GM21825 (cell line): ENCODE measurements at regions not wholly inside any gene's neighbourhood (a gene's known extent, or its start where the extent isn't known, plus 50 kb on each side); places are given as distances from the start of the nearest gene placed in this dataset.
"Not testable (repeated sequence)": the region's sequence is repeated elsewhere in the genome, so short reads cannot be mapped to it uniquely, and the experiment has no call there.

Source experiments
- ATAC-seq: cut with Tn5 transposase; IDR thresholded peaks from one replicate; pipeline ENCODE4 v1.9.1; 2021; ENCODE audit warnings: mild to moderate bottlenecking, moderate library complexity; ENCODE audit not compliant: unreplicated experiment

GRCh38 chr9:34796924-34797323 is 87.0 kb upstream of the CCL21 start:
- ATAC-seq, result no peak

GRCh38 chr9:34793428-34793827 is 83.5 kb upstream of the CCL21 start:
- no peak for ATAC-seq

- ATAC-seq, result no peak
These were observed 74.1 kb upstream of the CCL21 start for GRCh38 chr9:34783951-34784487.

GRCh38 chr9:34782372-34782771 is 72.4 kb upstream of the CCL21 start:
- ATAC-seq, result no peak

- no peak for ATAC-seq
These were observed 67.7 kb upstream of the CCL21 start for GRCh38 chr9:34777666-34778065.

- ATAC-seq, result no peak
These were observed 64.0 kb upstream of the CCL21 start for GRCh38 chr9:34773955-34774354.

- no peak for ATAC-seq
These were observed 63.5 kb upstream of the CCL21 start for GRCh38 chr9:34773306-34773910.

- no peak for ATAC-seq
These were observed 61.1 kb upstream of the CCL21 start for GRCh38 chr9:34771007-34771406.

- not testable (repeated sequence) for ATAC-seq
These were observed 57.2 kb upstream of the CCL21 start for GRCh38 chr9:34767087-34767486.

- ATAC-seq, result not testable (repeated sequence)
These were observed 50.5 kb upstream of the CCL21 start for GRCh38 chr9:34760196-34761040.
